Activated CD4-positive, alpha-beta memory T cell treated with anti-CD3 and anti-CD28 coated beads for 36 hours (primary cell): ENCODE measurements at regions not wholly inside any gene's neighbourhood (a gene's known extent, or its start where the extent isn't known, plus 50 kb on each side); places are given as distances from the start of the nearest gene placed in this dataset.
"Not testable (repeated sequence)": the region's sequence is repeated elsewhere in the genome, so short reads cannot be mapped to it uniquely, and the experiment has no call there.

Experiments
- CTCF ChIA-PET: fragments of 350-600 bp; sonication (Branson Sonifier 250); formaldehyde crosslinking; loops from one replicate; lab custom pipeline; 2021; ENCODE audit warnings: antibody characterized with exemption, inconsistent platforms; lab: Charles Lee
- POLR2A ChIA-PET: fragments of 350-600 bp; sonication (Branson Sonifier 250); formaldehyde crosslinking; loops from one replicate; lab custom pipeline; 2021; ENCODE audit warnings: antibody characterized with exemption; lab: Charles Lee
- DNase-seq: peaks from one replicate; pipeline ENCODE4 v3.0.0-alpha.2; 2020
- H3K27ac Mint-ChIP-seq: one replicate; pipeline ENCODE4 v1.8.0; 2021; ENCODE audit warnings: mixed read lengths
- H3K27me3 Mint-ChIP-seq: one replicate; pipeline ENCODE4 v1.8.0; 2021; ENCODE audit warnings: mixed read lengths
- H3K36me3 Mint-ChIP-seq: one replicate; pipeline ENCODE4 v1.8.0; 2021; ENCODE audit warnings: mixed read lengths
- H3K4me1 Mint-ChIP-seq: one replicate; pipeline ENCODE4 v1.8.0; 2021; ENCODE audit warnings: low read depth, mixed read lengths
- H3K4me3 Mint-ChIP-seq: one replicate; pipeline ENCODE4 v1.8.0; 2021; ENCODE audit warnings: mild to moderate bottlenecking, mixed read lengths
- H3K9me3 Mint-ChIP-seq: one replicate; pipeline ENCODE4 v1.8.0; 2021; ENCODE audit warnings: mixed read lengths
- intact Hi-C: fragments of 100-400 bp; cut with micrococcal nuclease; formaldehyde crosslinking; loops from one replicate; pipeline ENCODE4 v1.15.1; 2023

DNA sequence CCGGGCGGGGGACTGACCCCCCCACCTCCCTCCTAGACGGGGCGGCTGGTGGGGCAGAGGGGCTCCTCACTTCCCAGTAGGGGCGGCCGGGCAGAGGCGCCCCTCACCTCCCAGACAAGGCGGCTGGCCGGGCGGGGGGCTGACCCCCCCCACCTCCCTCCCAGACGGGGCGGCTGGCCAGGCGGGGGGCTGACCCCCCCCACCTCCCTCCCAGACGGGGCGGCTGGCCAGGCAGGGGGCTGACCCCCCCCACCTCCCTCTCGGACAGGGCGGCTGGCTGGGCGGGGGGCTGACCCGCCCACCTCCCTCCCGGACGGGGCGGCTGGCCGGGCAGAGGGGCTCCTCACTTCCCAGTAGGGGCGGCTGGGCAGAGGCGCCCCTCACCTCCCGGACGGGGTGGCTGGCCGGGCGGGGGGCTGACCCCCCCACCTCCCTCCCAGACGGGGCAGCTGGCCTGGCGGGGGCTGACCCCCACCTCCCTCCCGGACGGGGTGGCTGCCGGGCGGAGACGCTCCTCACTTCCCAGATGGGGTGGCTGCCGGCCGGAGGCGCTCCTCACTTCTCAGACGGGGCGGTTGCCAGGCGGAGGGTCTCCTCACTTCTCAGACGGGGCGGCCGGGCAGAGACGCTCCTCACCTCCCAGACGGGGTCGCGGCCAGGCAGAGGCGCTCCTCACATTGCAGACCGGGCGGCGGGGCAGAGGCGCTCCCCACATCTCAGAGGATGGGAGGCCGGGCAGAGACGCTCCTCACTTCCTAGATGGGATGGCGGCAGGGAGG lies 71.4 kb upstream of the LRPPRC start:
- POLR2A ChIA-PET, result not testable (repeated sequence)

DNA sequence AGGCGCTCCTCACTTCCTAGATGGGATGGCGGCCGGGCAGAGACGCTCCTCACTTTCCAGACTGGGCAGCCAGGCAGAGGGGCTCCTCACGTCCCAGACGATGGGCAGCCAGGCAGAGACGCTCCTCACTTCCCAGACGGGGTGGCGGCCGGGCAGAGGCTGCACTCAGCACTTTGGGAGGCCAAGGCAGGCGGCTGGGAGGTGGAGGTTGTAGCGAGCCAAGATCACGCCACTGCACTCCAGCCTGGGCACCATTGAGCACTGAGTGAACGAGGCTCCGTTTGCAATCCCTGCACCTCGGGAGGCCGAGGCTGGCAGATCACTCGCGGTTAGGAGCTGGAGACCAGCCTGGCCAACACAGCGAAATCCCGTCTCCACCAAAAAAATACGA lies 72.0 kb upstream of the LRPPRC start:
- H3K27me3 Mint-ChIP-seq, POLR2A ChIA-PET, intact Hi-C loops, H3K4me3 Mint-ChIP-seq, H3K36me3 Mint-ChIP-seq, H3K4me1 Mint-ChIP-seq, CTCF ChIA-PET, H3K27ac Mint-ChIP-seq, H3K9me3 Mint-ChIP-seq, DNase-seq: not testable (repeated sequence)

More for the DNA sequence above, 71.4 kb upstream of the LRPPRC start:
- H3K27ac Mint-ChIP-seq, H3K9me3 Mint-ChIP-seq, H3K4me3 Mint-ChIP-seq, H3K36me3 Mint-ChIP-seq, H3K27me3 Mint-ChIP-seq, CTCF ChIA-PET, H3K4me1 Mint-ChIP-seq, DNase-seq, intact Hi-C loops: not testable (repeated sequence)

DNA sequence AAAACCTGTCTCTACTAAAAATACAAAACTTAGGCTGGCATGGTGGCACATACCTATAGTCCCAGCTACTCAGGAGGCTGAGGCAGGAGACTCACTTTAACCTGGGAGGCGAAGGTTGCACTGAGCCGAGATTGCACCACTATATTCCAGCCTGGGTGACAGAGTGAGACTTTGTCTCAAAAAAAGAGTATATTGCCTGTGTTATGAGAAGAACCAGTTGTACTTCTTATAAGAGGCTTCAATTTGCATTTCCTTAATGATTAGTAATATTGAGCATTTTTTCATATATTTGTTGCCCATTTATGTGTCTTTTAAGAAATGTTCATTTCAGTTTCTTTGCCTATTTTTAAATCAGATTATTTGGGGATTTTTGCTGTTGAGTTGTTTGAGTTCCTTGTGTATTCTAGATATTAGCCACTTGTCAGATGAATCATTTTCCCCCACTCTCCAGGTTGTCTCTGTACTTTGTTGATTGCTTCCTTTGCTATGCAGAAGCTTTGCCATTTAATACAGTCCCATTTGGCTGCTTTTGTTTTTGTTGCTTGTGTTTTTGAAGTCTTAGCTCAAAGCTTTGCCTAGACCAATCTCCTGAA lies 75.8 kb upstream of the LRPPRC start:
- intact Hi-C loops, result no loop called here
- Mint-ChIP-seq H3K9me3 (peaks cover 5% of the 10 kb centered on the region), H3K27me3 (no peaks in the 10 kb centered on the region), H3K4me1 (no peaks in the 10 kb centered on the region), H3K27ac (no peak overlapping the region), H3K4me3 (no peak overlapping the region), H3K36me3 (no peaks in the 10 kb centered on the region)
- no peak for DNase-seq
- POLR2A ChIA-PET, result no interaction called here
- CTCF ChIA-PET, result interaction anchor here (1.2 to 1.4 kb wide), 3 partner anchors 9 to 16 kb away, joined by 3 read pairs; no protein-coding TSS in a partner anchor

DNA sequence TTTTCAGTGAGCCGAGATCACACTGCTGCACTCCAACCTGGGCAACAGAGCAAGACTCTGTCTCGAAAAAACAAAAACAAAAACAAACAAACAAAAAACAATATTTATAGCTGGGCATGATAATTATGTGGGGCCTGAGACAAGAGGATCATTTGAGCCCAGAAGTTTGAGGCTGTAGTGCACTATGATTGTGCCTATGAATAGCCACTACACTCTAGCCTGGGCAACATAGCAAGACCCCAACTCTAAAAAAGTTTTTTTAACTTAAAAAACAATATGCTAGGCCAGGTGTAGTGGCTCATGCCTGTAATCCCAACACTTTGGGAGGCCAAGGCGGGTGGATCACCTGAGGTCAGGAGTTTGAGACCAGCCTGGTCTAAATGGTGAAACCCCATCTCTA lies 77.9 kb upstream of the LRPPRC start:
- intact Hi-C loops, H3K36me3 Mint-ChIP-seq, DNase-seq, H3K27me3 Mint-ChIP-seq, H3K9me3 Mint-ChIP-seq, H3K4me1 Mint-ChIP-seq, H3K4me3 Mint-ChIP-seq, H3K27ac Mint-ChIP-seq: not testable (repeated sequence)
- CTCF ChIA-PET, result interaction anchor here (1.8 kb wide), 1 partner anchor 30 kb away, joined by 6 read pairs; no protein-coding TSS in a partner anchor
- POLR2A ChIA-PET, result interaction anchor here (0.5 kb wide), 1 partner anchor 19 kb away, joined by 5 read pairs; no protein-coding TSS in a partner anchor

DNA sequence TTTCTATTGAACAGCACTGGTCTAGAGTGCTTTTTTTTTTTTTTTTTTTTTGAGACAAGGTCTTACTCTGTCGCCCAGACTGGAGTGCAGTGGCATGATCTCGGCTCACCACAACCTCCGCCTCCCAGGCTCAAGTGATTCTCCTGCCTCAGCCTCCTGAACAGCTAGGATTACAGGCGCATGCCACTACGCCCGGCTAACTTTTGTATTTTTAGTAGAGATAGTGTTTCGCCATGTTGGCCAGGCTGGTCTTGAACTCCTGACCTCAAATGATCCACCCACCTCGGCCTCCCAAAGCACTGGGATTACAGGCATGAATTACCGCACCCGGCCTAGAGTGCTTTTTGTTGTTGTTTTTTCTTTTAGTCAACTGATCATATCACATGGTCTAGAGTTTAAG lies 79.0 kb upstream of the LRPPRC start:
- H3K9me3 Mint-ChIP-seq, H3K27me3 Mint-ChIP-seq, H3K27ac Mint-ChIP-seq, CTCF ChIA-PET, H3K4me3 Mint-ChIP-seq, DNase-seq, H3K36me3 Mint-ChIP-seq, POLR2A ChIA-PET, H3K4me1 Mint-ChIP-seq, intact Hi-C loops: not testable (repeated sequence)

DNA sequence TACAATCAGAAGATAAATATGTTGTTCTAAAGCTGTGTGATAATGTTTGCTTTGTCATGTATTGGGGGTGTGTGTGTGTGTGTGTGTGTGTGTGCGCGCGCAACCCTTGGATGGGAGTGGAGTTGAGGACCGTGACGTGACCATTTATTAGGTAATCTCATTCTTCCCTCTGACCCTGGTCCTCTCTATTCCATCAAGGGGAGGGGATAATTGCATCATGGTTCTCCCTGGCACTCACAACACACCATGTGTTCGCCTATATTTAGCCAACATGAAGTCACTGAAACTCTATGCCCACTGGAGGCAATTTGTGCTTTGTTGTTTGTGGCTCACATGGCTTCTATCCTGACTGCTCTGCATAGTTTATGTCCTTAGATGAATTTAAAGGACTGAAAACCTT lies 79.8 kb upstream of the LRPPRC start:
- no peak for DNase-seq
- Mint-ChIP-seq H3K9me3 (no peaks in the 10 kb centered on the region), H3K4me3 (no peak overlapping the region), H3K27me3 (no peaks in the 10 kb centered on the region), H3K4me1 (no peaks in the 10 kb centered on the region), H3K27ac (no peak overlapping the region), H3K36me3 (no peaks in the 10 kb centered on the region)
- ChIA-PET CTCF (no interaction called here), POLR2A (no interaction called here)
- intact Hi-C loops, result no loop called here

DNA sequence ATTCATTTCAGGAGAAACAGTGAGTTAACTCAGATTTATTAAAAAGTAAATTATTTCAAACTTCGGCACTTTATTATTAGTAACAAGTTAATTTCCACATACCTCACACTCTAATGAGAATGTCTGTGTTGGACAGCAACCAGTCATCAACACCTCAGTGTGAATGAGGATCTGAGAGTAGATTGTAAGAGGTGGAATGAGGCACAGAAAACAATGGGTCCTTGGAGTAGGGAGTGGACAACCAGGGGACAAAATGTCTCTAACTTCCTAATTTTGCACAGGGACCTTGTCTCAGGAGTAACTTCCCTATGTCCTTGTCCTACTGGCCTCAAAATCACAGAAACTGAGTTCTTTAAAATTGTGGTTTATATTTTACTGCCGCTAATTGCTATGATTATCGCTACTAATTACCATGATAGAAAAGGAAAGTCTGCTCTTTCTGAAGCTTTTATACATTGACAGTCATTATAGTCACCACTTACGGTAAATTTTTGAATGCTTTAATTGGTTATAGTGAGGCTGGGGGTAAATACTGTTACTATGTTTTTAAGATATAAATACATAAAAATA lies 82.2 kb upstream of the LRPPRC start:
- Mint-ChIP-seq H3K27me3 (no peaks in the 10 kb centered on the region), H3K36me3 (no peaks in the 10 kb centered on the region), H3K4me1 (peaks cover 2% of the 10 kb centered on the region), H3K9me3 (no peaks in the 10 kb centered on the region), H3K4me3 (no peak overlapping the region), H3K27ac (no peak overlapping the region)
- ChIA-PET POLR2A (no interaction called here), CTCF (interaction anchor here (1.0 kb wide), 1 partner anchor 34 kb away, joined by 3 read pairs; no protein-coding TSS in a partner anchor)
- no peak for DNase-seq
- intact Hi-C loops, result no loop called here

DNA sequence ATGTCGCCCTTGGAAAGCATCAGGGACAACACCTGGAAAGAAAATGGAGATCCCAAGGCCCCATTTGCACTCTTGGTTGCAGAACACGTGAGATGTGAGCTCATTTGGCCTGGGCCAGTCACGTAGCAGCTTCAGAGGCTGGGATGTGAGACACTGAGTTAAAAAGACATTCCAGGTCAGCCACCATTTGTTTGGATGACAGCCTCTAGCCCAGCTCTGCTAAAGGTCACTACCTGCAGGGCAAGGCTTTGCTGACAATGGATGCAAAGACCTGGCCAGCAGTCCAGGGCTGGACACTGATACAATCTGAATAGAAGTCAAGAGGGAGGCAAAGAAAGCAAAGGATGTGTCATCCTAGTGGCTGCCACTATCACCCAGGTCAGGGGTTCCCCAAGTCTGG lies 83.9 kb upstream of the LRPPRC start:
- ChIA-PET POLR2A (no interaction called here), CTCF (interaction anchor here (0.6 kb wide), 1 partner anchor 71 kb away, joined by 3 read pairs; no protein-coding TSS in a partner anchor)

DNA sequence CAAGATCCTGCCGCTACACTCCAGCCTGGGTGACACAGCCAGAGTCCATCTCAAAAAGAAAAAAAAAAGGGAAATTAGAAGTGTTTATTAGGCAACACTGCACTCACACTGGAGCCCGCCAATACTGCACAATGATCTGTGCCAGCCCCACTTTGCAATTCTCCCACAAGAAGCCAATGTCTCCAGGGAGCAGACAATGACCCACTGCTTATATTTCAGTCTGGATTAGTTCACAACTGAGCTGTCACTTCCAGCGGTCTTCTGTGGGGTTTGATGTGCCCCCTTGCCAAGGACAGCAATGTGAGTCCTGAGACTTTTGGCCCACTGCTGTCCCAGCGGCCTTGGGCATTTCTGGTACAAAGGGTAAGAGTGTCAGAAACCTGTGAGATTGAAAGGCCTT lies 85.6 kb upstream of the PPM1B start:
- ChIA-PET POLR2A (no interaction called here), CTCF (no interaction called here)
- H3K27me3 Mint-ChIP-seq, result no peaks in the 10 kb centered on the region
- H3K27ac Mint-ChIP-seq, result no peak overlapping the region
- H3K36me3 Mint-ChIP-seq, result no peaks in the 10 kb centered on the region
- H3K9me3 Mint-ChIP-seq, result no peaks in the 10 kb centered on the region
- intact Hi-C loops, result no loop called here
- no peak for DNase-seq
- H3K4me1 Mint-ChIP-seq, result peaks cover 7% of the 10 kb centered on the region
- H3K4me3 Mint-ChIP-seq, result no peak overlapping the region

More for the DNA sequence above, 83.9 kb upstream of the LRPPRC start:
- intact Hi-C loops, result no loop called here
- Mint-ChIP-seq H3K4me1 (peaks cover 2% of the 10 kb centered on the region), H3K27me3 (no peaks in the 10 kb centered on the region), H3K4me3 (no peak overlapping the region), H3K9me3 (no peaks in the 10 kb centered on the region), H3K27ac (no peak overlapping the region), H3K36me3 (no peaks in the 10 kb centered on the region)
- DNase-seq, result no peak

DNA sequence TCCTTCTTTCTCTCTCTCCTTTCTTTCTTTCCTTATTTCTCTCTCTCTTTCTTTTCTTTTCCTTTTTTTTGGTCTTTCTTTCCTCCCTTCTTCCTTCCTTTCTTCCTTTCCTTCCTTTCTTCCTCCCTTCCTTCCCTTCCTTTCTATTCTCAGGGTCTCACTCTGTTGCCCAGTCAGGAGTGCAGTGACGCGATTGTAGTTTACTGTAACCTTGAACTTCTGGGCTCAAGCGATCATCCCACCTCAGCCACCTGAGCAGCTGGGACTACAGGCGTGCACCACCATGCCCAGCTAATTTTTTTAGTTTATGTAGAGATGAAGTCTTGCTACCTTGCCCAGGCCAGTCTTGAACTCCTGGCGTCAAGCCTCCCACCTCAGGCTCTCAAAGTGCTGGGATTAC lies 83.8 kb upstream of the PPM1B start:
- POLR2A ChIA-PET, result no interaction called here
- CTCF ChIA-PET, result interaction anchor here (0.7 to 1.3 kb wide), 6 partner anchors 33 to 277 kb away, joined by 3 to 9 read pairs (median 3); partner anchors contain the start of genes CAMKMT and PREPL
- intact Hi-C loops, result no loop called here

DNA sequence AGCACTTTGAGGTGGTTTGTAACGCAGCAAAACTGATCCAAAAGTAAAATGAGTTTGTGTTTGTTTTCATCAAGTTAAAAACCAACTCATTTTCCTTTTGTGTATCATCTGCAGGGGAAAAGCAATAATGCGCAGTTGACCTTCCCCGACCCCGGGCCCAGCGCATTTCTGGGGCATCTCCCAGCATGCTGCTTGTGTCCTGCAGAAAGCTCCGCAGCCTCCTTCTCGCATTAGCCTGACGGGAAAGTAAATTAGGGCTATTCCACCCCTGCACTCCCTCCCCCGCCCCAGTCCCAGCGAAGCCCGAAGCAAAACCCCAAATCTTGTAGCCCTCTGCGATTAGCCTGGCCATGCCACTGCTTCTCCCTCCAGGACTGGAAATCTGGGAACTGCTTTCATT lies 82.0 kb upstream of the PPM1B start:
- DNase-seq, result no peak
- Mint-ChIP-seq H3K9me3 (no peaks in the 10 kb centered on the region), H3K27me3 (no peaks in the 10 kb centered on the region), H3K27ac (no peak overlapping the region), H3K36me3 (no peaks in the 10 kb centered on the region), H3K4me1 (peaks cover 11% of the 10 kb centered on the region), H3K4me3 (no peak overlapping the region)
- POLR2A ChIA-PET, result no interaction called here
- CTCF ChIA-PET, result interaction anchor here (0.6 to 2.8 kb wide), 13 partner anchors 10 to 1311 kb away, joined by 3 to 27 read pairs (median 3); no protein-coding TSS in a partner anchor
- intact Hi-C loops, result loop anchor here (1.0 to 2.0 kb wide), 6 partner anchors 42 to 869 kb away; partner anchors contain the start of gene PPM1B

More for the DNA sequence above, 83.8 kb upstream of the PPM1B start:
- Mint-ChIP-seq H3K4me3 (no peak overlapping the region), H3K9me3 (no peaks in the 10 kb centered on the region), H3K27me3 (no peaks in the 10 kb centered on the region), H3K27ac (no peak overlapping the region), H3K4me1 (peaks cover 7% of the 10 kb centered on the region), H3K36me3 (no peaks in the 10 kb centered on the region)
- no peak for DNase-seq
